Stimulated activated CD8-positive, alpha-beta memory T cell treated with anti-CD3 and anti-CD28 coated beads, Interleukin-4, amount 100 ng/mL, for 24 hours (primary cell): ENCODE measurements at regions not wholly inside any gene's neighbourhood (a gene's known extent, or its start where the extent isn't known, plus 50 kb on each side); places are given as distances from the start of the nearest gene placed in this dataset.
"Not testable (repeated sequence)": the region's sequence is repeated elsewhere in the genome, so short reads cannot be mapped to it uniquely, and the experiment has no call there.

Experiments used
- DNase-seq: peaks from one replicate; pipeline ENCODE4 v3.0.0-alpha.2; 2020; ENCODE audit warnings: low read depth

DNA sequence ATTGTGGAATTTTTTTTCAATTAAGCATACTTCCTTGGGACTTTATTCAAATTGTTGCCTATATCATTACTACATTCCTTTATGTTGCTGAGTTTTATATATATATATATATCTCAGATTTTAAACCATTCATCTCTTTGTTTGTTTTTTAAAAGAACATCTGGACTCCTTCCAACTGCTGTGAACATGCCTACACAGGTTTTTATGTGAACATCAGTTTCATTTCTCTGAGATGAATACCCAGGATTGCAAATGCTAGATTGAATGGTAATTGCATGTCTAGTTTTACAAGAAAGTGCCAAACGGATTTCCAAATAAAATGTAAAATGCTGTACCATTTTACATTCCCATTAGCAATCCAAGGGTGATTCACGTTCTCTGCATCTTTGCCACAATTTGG, 1289.3 kb downstream of the HACE1 start:
- no peak for DNase-seq

DNA sequence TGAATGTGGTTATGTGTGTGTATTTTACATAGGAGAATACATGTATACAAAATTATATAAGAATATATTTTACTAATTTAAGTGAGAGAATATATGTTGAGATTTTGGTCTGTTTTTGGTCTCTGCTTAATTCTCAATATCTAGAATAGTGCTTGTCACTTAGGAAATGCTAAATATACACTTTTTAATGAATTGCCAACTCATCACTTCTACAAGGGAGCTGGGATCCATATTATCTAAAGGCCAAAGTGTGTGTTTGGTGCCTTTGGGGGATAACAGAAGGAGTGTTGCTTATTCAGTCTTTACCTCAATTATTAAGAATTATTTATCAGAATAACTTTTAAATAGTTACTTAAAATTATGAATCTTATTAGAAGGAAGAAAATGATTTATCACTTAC, 1304.8 kb downstream of the HACE1 start:
- DNase-seq = no peak

DNA sequence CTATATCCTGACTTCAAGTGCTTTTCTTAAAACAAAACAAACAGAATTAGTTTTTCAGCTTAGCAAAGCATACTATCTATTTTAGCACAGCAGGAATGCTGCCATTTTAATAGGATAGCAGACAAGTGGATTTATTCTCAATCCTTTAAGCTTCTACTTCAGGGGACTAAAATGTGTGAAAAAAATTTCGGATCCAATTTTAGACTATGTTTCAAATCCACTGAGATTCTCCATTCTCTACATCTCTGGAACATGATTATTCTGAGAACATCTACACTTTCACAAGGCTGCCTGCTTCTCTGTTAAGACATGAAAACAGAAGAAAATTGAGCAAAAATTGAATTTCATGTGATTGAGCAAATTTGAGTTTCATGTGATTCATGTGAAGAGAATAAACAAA, 1321.3 kb downstream of the HACE1 start:
- DNase-seq = no peak

DNA sequence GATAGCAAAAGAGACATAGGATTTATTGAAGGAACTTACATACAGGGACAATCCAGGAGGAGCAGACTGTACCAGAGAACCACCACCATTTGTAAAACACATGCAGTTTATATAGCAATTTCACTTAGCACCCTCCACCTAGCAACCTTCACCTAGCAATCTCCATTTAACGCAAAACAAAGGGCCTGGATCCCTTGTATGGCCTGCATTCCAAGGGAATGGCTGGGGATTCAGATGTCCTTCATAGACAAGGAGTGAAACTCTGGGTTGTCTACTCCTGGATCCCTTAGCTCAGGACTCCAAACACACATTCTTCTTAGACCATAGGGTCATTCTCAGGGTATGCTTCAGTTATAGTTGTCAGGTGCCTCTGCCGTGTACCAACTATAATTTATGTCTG, 1324.9 kb downstream of the HACE1 start:
- no peak for DNase-seq

DNA sequence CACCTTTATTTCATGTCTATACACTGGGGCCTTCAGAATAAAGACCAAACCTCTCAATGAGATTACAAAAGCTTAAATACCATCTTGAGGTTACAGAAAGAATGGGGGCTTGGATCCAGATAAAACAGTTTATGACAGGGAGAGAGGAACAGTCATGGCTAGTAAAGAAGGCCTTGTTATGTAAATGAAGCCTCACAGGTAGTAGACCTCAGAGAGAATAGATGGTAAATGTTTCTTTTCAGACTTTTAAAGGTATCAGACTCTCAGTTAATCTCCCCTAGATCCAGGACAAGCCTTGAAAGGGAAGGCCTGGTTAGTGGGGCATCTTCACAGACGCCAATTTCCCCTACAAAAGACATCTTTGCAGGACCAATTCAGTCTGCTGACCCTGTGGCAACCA, 1325.6 kb downstream of the HACE1 start:
- DNase-seq = no peak

DNA sequence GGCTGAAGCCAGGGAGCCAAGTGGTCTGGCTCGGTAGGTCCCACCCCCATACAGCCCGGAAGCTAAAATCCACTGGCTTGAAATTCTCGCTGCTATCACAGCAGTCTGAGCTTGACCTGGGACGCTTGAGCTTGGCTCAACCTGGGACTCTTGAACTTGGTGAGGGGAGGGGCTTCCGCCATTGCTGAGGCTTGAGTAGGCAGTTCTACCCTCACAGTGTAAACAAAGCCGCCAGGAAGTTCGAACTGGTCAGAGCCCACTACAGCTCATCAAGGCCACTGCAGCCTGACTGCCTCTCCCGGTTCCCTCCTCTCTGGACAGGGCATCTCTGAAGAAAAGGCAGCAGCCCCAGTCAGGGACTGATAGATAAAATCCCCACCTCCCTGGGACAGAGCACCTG, 1337.7 kb downstream of the HACE1 start:
- no peak for DNase-seq

DNA sequence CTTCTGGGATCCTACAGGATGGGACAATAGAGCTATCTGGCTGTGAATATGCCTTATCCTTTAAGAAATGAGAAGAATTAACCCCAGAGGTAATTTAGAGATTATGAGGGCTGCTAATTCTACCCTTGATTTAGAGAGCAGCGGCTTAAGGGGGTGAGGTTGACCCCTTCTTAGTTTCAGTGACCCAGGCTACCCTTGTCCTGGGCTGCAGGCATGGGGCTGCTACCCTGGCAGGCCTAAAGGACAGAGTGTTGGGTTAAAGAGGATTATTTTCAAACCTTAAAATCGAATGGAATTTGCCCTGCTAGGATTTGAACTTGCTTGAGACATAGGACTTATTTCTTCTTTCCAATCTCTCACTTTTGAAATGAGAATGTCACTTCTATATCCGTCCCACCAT, 1343.4 kb downstream of the HACE1 start:
- no peak for DNase-seq

DNA sequence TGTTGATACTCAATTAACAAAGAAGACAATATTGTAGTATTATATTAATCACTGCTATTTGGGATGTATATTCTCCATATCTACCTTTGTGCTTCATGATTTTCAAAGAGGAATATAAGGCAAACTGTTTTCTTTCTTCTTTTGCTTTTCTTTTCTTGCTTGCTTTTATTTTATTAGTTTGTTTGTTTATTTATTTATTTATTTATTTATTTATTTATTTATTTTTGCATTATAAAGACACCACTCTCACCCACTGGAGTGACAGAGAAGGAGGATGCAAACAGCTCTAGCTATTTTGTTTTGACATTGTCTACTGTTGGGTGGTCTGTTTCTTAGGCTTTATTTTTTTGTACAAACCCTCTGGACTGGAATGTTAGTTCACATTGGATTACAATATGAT, 1352.7 kb downstream of the HACE1 start:
- DNase-seq = no peak

DNA sequence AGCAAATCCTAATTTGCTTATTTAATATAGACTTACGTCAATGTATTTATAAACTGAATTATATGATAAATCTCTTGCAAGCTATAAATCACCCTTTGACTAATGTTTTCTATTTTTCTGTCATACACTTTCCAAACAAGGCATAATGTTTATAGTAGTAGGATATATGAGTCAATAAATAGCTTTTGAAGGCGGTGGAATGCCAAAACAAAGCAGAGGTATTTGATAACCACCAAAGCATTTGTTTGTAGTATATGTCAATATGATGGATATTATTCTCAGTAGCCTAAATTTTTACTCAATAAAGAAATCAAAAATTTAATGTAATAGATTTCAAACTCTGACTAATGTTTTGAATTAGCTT, 1354.6 kb downstream of the HACE1 start:
- DNase-seq = no peak

DNA sequence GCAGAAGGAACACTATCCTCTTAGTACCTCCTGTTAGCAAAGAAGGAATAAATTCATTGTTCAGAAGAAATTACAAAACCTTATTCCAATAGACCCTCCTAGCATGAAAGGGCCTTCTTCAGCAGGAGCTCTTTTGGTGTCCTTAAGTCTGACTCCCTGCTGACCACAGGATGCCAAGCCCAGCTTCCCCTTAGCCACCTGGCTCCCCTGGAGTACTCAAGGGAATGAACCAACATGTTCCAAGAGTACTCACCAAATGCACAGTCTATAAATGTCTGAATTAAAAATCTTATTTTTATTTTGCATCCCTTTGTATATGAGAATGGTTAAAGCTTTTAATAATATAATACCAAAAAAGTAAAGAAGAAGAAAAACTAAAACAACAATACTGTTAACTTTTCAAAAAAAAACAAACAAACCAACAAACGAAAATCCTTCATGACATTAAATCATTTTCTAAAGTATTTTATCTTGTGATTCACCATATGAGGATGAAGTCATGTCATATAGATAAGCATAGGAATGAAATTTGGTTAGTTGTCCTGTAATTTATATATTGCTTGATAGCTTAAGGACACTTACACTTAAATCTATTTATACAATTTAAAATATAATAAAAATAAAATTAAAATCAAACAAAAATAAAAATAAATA, 1355.1 kb downstream of the HACE1 start:
- DNase-seq = no peak

DNA sequence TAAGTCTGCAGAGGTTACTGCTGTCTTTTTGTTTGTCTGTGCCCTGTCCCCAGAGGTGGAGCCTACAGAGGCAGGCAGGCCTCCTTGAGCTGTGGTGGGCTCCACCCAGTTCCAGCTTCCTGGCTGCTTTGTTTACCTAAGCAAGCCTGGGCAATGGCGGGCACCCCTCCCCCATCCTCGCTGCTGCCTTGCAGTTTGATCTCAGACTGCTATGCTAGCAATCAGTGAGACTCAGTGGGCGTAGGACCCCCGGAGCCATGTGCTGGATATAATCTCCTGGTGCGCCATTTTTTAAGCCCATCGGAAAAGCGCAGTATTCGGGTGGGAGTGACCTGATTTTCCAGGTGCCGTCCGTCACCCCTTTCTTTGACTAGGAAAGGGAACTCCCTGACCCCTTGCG, 1363.1 kb downstream of the HACE1 start:
- DNase-seq = not testable (repeated sequence)

DNA sequence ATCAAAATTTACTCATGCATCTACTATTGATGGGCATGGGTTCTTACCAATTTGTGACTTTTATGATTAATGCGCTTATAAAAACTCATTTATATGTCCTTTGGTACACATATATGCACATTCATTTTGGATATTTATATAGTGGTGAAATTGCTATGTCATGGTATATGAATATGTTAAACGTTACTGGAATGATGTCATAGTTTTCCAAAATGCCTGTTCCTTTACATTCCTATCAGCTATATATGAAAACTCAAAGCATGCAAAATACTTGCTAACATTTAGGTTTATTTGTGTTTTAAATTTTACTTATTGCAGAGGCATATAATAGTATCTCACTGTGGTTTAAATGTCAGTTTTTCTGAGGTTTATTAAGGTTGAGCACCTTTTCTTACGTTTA, 1403.1 kb downstream of the HACE1 start:
- no peak for DNase-seq

DNA sequence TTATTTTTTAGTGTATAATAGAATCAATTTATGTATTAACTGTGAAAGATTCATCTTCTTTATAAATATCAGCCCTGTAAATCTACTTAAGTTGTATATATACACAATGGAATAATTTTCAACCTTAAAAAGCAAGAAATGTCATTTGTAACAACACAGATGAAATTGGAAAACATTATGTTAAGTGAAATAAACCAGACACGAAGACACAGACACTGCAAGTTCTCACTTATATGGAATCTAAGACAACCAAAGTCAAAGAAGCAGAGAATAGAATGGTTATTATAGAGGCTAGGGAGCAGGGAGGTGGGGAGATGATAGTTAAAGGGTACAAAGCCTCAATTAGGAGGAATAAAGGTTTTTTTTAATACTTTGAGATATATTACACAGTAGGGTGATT, 1404.4 kb downstream of the HACE1 start:
- no peak for DNase-seq

DNA sequence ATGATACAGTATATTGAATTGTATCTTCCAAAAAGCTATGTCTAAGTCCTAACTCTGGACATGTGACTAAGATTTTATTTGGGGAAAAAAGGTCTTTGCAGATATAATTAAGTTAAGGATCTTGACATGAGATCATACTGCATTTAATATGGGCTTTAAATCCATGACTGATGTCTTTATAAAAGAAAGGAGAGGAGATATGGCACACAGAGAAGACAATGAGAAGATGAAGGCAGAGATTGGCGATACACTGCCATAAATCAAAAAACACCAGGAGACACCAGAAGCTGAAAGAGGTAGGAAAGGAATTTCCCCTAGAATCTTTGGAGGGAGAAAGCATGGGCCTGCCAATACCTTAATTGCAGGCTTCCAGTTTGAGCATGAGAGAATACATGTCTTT, 1450.2 kb downstream of the HACE1 start:
- no peak for DNase-seq

DNA sequence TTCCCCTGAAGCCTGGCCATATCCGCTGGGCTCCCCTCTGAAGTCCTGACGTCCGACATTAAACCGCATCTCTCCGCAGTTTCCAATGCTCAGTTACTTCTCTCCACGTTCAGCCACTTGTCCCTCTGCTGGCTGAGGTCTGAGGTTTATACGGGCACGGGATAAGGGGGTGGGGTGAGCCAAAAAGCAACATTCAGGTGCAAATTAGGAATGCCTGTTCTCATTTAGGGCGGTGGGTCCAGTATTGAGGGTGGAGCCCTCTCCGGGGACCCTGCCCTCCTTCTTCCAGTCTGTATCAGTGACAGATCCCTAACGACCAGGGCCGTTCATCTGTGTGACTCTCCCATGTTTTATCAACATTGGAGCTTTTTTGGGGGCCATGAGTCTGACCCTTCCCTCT, 1454.4 kb downstream of the HACE1 start:
- no peak for DNase-seq

DNA sequence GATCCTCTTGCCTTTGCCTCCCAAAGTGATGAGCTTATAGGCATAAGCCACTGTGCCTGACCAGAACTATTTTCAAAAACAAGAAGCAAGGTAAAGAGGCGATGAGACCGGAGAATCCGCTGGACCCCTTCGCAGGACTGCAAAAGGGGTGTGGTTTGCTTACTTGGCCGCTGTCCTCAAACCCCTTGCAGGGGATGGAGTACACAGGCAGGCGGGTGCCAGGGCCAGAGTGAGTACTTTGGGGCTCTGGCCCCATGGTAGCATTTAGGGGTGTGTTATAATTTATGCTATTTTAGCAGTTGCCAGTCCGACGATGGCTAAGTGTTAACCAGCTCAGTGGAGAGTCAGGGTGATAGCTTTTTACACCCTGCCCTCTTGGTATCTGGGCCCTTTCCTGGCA, 1454.9 kb downstream of the HACE1 start:
- no peak for DNase-seq

DNA sequence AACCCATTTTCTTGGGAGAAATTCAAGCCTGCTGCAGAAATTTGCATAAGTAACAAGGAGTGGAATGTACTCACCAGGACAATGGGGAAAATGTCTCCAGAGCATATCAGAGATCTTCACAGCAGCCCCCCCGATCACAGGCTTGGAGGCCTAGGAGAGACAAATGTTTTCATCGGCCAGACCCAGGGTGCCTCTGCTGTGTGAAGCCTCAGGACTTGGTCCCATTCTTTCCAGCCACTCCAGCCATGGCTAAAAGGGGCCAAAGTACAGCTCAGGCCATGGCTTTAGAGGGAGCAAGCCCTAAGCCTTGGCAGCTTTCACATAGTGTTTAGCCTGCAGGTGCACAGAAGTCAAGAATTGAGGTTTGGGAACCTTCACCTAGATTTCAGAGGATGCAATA, 1463.0 kb downstream of the HACE1 start:
- DNase-seq = no peak

DNA sequence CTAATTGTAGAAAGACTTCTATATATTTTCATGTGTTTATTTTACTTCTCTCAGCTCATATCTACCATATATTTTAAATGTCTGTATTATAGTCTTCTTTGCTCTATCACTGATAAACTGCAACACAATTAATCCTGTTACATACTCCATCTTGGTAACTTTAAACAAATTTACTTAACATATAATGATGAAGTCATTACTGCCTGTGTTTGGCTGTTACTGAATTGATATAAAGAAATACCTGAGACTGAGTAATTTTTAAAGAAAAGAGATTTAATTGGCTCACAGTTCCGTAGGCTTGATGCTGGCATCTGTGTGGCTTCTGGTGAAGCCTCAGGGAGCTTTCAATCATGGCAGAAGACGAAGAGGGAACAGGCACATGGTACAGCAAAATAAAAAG, 1480.4 kb downstream of the HACE1 start:
- no peak for DNase-seq

DNA sequence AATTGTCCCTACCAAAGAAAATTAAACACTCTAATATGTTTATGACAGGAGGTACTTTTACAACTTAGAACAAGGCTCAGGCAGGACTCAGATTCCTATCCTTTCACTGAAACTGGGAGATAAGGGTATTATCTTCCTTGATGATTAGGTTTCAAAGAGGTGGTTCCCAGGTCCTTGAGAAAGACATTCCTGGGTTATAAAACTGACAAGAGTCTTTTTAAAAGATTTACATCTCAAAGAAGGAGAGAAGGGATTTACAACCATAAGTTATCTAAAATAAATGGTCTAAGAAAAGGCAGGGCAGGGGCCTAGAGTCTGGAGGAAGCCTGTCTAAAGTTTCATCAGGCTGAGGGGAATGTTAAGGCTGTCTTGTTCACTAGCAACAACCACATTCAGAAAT, 1492.5 kb downstream of the HACE1 start:
- DNase-seq = no peak

DNA sequence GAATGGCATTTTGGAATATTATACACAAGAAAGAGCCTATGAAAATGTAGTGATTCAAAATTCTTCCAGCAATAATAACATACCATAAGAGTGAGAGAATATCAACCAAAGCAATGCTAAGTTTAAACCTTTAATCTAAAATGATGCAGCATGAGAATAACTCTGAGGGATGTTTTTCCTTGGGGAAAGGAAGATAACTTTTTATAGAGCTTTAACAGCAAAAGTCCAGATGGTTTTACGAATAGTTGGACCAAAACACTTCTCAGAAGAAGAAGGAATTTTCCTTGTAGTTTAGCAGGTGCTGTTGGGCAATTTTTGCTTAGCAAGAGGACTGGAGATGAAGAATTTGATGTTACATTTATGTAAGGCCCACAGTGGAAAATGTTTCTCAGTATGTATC, 1503.2 kb downstream of the HACE1 start:
- no peak for DNase-seq

DNA sequence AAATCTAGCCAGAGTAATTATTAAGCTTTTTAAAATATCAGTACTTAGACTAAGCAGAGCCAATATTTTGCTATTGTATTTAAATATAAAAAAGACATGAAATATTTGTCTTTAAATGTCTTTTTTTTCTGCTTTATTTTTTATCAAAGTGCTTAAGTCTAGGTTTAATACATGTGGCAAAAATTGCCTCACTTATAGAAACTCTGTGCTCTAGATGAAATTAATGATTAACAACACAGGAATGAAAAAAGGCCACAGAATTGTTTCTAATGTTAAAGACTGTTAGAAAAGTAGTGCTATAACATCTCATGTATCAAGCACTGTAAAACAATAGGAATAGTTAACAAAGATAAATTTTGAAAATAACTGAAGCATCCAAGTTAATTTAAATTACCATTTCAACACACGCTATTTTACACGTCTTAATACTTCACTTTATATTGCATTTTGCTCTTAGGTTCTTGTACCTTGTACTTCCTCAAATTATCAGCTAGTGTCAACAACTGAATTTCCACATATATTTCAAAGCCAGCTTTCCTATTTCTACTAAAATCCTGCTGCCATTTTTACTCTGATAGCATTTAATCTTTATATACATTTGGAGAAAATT, 1515.1 kb downstream of the HACE1 start:
- no peak for DNase-seq

DNA sequence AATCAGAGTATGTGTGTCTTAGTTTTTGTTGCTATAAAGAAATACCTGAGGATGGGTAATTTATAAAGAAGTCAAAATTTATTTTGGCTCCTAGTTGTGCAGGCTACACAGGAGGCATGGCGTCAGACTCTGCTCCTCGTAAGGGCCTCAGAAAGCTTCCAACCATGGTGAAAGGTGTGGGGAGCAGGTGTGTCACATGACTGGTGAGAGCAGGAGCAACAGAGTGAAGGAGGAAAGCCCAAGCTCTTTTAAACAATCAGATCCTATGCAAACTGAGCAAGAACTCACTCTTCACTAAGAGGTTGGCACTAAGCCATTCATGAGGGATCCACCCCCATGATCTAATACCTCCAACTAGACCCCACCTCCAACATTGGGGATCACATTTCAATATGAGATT, 1524.3 kb downstream of the HACE1 start:
- no peak for DNase-seq

DNA sequence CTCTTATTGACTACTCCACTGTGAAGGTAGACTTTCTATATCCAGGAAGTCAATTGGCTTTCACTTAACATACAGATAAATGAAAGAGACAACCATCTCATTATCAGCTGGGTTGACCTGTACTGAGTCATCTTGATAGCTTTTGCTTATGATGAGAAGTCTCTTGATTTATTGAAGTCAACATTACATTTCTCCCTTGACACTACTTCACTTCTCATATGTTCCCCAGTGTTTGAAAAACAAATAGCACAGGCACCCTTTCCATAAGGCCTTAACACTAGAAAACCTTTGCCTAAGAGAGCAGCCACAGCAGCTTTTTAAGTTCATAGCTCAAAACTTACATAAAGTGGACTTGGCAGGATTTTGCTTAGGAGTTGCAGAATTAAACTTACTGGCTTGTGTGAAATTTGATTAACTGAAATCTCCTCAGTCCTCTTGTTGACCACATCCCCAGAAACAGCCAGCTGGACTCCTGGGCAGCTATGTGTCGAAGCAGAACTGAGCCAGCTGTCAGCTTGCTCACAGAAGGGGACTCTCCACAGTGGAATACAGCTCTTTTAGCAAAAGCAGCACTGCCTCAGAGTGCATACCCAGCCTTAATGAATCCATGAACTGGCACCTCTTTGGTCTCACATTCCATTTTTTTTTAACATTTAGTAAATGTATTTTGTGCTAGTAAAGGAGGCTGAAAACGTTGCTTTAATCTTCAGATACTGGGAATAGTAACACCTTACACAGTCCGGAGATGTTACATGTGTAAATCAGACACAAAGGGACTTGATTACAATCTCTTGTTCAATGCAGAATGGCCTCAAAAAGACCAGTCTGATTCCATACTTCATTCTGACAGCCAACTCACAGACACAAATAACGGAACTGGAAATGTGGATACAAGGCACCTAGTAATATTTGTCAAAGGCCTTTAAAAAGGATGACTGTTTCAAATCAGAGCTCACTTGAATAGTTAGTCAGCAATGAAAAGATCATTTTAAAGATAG, 1532.7 kb downstream of the HACE1 start:
- no peak for DNase-seq
